Mesendoderm (in vitro differentiated cells): ENCODE measurements at regions not wholly inside any gene's neighbourhood (a gene's known extent, or its start where the extent isn't known, plus 50 kb on each side); places are given as distances from the start of the nearest gene placed in this dataset.
A peak's percentile ranks its signal among the peaks of the same experiment; 100 is the strongest.

Source experiments
- DNase-seq: peaks from one replicate; pipeline ENCODE4 v3.0.0; 2013
- H2AK5ac ChIP-seq: 2 replicates; pipeline ENCODE4 v1.6.1; 2013; ENCODE audit warnings: low read length, inconsistent platforms
- H2BK120ac ChIP-seq: 2 replicates; pipeline ENCODE4 v1.6.1; 2013; ENCODE audit warnings: low read depth, mild to moderate bottlenecking, low read length, moderate library complexity, mixed read lengths
- H2BK15ac ChIP-seq: replicated peaks from 2 replicates; pipeline ENCODE4 v1.6.1; 2013; ENCODE audit warnings: low read depth, mild to moderate bottlenecking, moderate library complexity
- H2BK5ac ChIP-seq: 2 replicates; pipeline ENCODE4 v1.6.1; 2013; ENCODE audit warnings: low read length, inconsistent platforms
- H3K18ac ChIP-seq: 2 replicates; pipeline ENCODE4 v1.6.1; 2013; ENCODE audit warnings: mild to moderate bottlenecking, low read length, mixed read lengths
- H3K23ac ChIP-seq: one replicate; pipeline ENCODE4 v1.6.1; 2013; ENCODE audit warnings: low read length
- H3K27ac ChIP-seq: 2 replicates; pipeline ENCODE4 v1.5.1; 2013; ENCODE audit warnings: low read depth, mild to moderate bottlenecking, inconsistent platforms, low read length, moderate library complexity
- H3K27me3 ChIP-seq: 2 replicates; pipeline ENCODE4 v1.6.1; 2013; ENCODE audit warnings: low read length, control low read depth, mild to moderate bottlenecking, inconsistent platforms; ENCODE audit not compliant: insufficient read depth, poor library complexity
- H3K36me3 ChIP-seq: 2 replicates; pipeline ENCODE4 v1.6.1; 2013; ENCODE audit warnings: low read length, inconsistent platforms; ENCODE audit not compliant: control insufficient read depth, insufficient read depth
- H3K4ac ChIP-seq: one replicate; pipeline ENCODE4 v1.6.1; 2013; ENCODE audit warnings: low read depth, mild to moderate bottlenecking, low read length, moderate library complexity
- H3K4me1 ChIP-seq: 2 replicates; pipeline ENCODE4 v1.6.1; 2013; ENCODE audit warnings: low read depth, low read length, inconsistent platforms; ENCODE audit not compliant: control insufficient read depth
- H3K4me2 ChIP-seq: 2 replicates; pipeline ENCODE4 v1.6.1; 2013; ENCODE audit warnings: low read length
- H3K4me3 ChIP-seq: 2 replicates; pipeline ENCODE4 v1.5.1; 2013; ENCODE audit warnings: mild to moderate bottlenecking, low read length
- H3K56ac ChIP-seq: one replicate; pipeline ENCODE4 v1.6.1; 2013; ENCODE audit warnings: low read length
- H3K79me1 ChIP-seq: 2 replicates; pipeline ENCODE4 v1.6.1; 2013; ENCODE audit warnings: low read length, inconsistent platforms
- H3K79me2 ChIP-seq: 2 replicates; pipeline ENCODE4 v1.6.1; 2013; ENCODE audit warnings: mild to moderate bottlenecking, low read length; ENCODE audit not compliant: control insufficient read depth, insufficient read depth
- H3K9ac ChIP-seq: 2 replicates; pipeline ENCODE4 v1.6.1; 2013; ENCODE audit warnings: low read length, inconsistent platforms
- H4K5ac ChIP-seq: one replicate; pipeline ENCODE4 v1.6.1; 2013; ENCODE audit warnings: low read length
- H4K8ac ChIP-seq: one replicate; pipeline ENCODE4 v1.6.1; 2013; ENCODE audit warnings: low read depth, mild to moderate bottlenecking, control low read depth, low read length, moderate library complexity
- WGBS: extraction: QIAGEN DNeasy Blood & Tissue Kit; methylation state at CpG from one replicate; pipeline ENCODE4 v1.1.7; 2013; ENCODE audit warnings: low lambda C conversion rate, missing lambda C conversion rate; ENCODE audit not compliant: insufficient coverage; ENCODE audit errors: extremely low coverage; 5-methylcytosine and 5-hydroxymethylcytosine counted together

DNA sequence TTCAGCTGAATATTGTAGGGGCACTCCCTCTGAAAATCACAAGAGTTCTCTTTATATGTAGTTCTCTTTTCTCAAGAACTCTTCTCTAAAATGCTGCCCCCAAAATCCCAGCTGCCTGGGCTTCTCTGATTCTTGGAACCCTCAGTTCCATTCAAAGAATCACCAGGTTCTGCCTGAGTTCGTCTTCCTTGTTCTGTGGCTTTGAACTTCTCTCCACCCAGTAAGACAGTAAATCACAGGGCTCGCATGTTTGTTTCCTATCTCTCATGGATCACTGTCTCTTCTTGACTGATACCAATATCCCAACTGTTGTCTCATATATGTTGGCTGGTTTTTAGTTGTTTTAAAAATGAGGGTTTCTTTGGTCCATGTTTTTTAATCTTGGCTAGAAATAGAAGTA, 359.5 kb upstream of the CBLB start:
- Histone ChIP-seq H3K79me2 (no peaks in the 10 kb centered on the region), H3K23ac (no peak overlapping the region), H3K27me3 (no peaks in the 10 kb centered on the region), H3K9ac (no peak overlapping the region), H3K4me2 (no peak overlapping the region), H3K27ac (no peak overlapping the region), H3K18ac (no peak overlapping the region), H3K4ac (no peak overlapping the region), H3K79me1 (no peaks in the 10 kb centered on the region), H3K4me3 (no peak overlapping the region), H2BK120ac (no peak overlapping the region), H3K56ac (no peak overlapping the region), H3K4me1 (no peaks in the 10 kb centered on the region), H3K36me3 (no peaks in the 10 kb centered on the region), H2BK15ac (no peak overlapping the region), H2AK5ac (no peak overlapping the region), H2BK5ac (no peak overlapping the region), H4K5ac (no peak overlapping the region), H4K8ac (no peak overlapping the region)
- no peak for DNase-seq
- WGBS = no CpG with 5 or more reads among the region's 2 CpGs

DNA sequence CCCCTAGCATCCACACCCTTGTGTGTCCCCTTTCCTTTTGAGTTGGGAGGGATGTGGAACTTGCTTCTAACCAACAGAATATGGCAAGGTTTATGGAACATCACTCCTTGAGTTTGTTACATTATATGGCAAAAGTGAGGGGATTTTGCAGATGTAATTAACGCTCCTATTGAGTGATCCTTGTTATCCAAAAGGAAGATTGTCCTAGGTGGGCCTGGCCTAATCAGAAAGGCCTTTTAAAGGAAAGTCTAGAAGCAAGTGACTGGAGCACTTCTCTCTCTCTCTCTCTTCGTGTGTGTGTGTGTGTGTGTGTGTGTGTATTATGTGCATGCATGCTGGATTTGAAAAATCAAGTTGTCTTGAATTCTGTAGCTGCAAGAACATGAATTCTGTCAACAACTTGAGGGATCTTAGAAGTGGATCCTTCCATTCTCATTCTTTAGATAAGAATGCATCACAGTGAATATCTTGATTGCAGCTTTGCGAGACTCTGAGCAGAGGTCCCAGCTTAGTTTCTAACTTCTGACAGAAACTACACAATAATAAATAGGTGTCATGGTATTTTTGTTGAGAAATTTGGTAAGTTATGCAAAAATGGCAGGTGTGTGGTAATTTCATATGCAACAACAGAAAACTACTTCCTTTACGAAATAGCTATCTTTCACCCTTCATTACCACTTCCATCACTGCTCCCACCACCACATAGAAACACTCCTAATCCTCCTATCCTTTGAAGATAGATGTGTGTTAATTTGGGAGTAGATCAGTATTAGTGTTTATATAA, 360.9 kb upstream of the CBLB start:
- Histone ChIP-seq H2BK120ac (no peak overlapping the region), H3K4ac (no peak overlapping the region), H3K4me2 (no peak overlapping the region), H3K4me3 (no peak overlapping the region), H2AK5ac (no peak overlapping the region), H3K23ac (no peak overlapping the region), H3K9ac (no peak overlapping the region), H3K27me3 (no peaks in the 10 kb centered on the region), H2BK5ac (no peak overlapping the region), H2BK15ac (no peak overlapping the region), H3K4me1 (no peaks in the 10 kb centered on the region), H3K36me3 (no peaks in the 10 kb centered on the region), H4K8ac (no peak overlapping the region), H3K18ac (no peak overlapping the region), H4K5ac (no peak overlapping the region), H3K79me2 (no peaks in the 10 kb centered on the region), H3K79me1 (no peaks in the 10 kb centered on the region), H3K56ac (no peak overlapping the region), H3K27ac (no peak overlapping the region)
- WGBS = no CpG with 5 or more reads among the region's 4 CpGs
- DNase-seq = no peak

- H3K27ac ChIP-seq = no peak overlapping the region
- no peaks in the 10 kb centered on the region for H3K27me3 ChIP-seq
- H2BK15ac ChIP-seq = no peak overlapping the region
- H3K23ac ChIP-seq = no peak overlapping the region
- no peak overlapping the region for H3K9ac ChIP-seq
- no peaks in the 10 kb centered on the region for H3K79me2 ChIP-seq
- H2BK5ac ChIP-seq = no peak overlapping the region
- no peak overlapping the region for H3K4me3 ChIP-seq
- no peak overlapping the region for H3K18ac ChIP-seq
- no peaks in the 10 kb centered on the region for H3K36me3 ChIP-seq
- no peak overlapping the region for H4K8ac ChIP-seq
- no peak overlapping the region for H3K4me2 ChIP-seq
- no peak overlapping the region for H2BK120ac ChIP-seq
- no peaks in the 10 kb centered on the region for H3K4me1 ChIP-seq
- H2AK5ac ChIP-seq = no peak overlapping the region
- WGBS = no CpG with 5 or more reads among the region's 1 CpG
- H4K5ac ChIP-seq = no peak overlapping the region
- H3K56ac ChIP-seq = no peak overlapping the region
- no peak overlapping the region for H3K4ac ChIP-seq
- H3K79me1 ChIP-seq = no peaks in the 10 kb centered on the region
- DNase-seq = no peak
Observed at GRCh38 chr3:106231086-106231485, 362.3 kb upstream of the CBLB start.

- H3K56ac ChIP-seq = no peak overlapping the region
- no peaks in the 10 kb centered on the region for H3K79me1 ChIP-seq
- H3K36me3 ChIP-seq = no peaks in the 10 kb centered on the region
- DNase-seq = no peak
- no peak overlapping the region for H3K27ac ChIP-seq
- no peak overlapping the region for H3K23ac ChIP-seq
- no peak overlapping the region for H2BK15ac ChIP-seq
- H3K4me3 ChIP-seq = no peak overlapping the region
- H3K4me2 ChIP-seq = no peak overlapping the region
- H3K4ac ChIP-seq = no peak overlapping the region
- H3K9ac ChIP-seq = no peak overlapping the region
- no peaks in the 10 kb centered on the region for H3K4me1 ChIP-seq
- H3K18ac ChIP-seq = no peak overlapping the region
- no peak overlapping the region for H4K8ac ChIP-seq
- H4K5ac ChIP-seq = no peak overlapping the region
- H2BK120ac ChIP-seq = no peak overlapping the region
- no peaks in the 10 kb centered on the region for H3K27me3 ChIP-seq
- no peak overlapping the region for H2AK5ac ChIP-seq
- H2BK5ac ChIP-seq = no peak overlapping the region
- H3K79me2 ChIP-seq = no peaks in the 10 kb centered on the region
Observed at GRCh38 chr3:106232956-106233355, 364.1 kb upstream of the CBLB start.

GRCh38 chr3:106239195-106239697, 370.4 kb upstream of the CBLB start:
- Histone ChIP-seq H3K4me3 (no peak overlapping the region), H3K4me2 (no peak overlapping the region), H2BK15ac (no peak overlapping the region), H3K79me1 (no peaks in the 10 kb centered on the region), H3K56ac (no peak overlapping the region), H3K27ac (no peak overlapping the region), H2AK5ac (no peak overlapping the region), H2BK120ac (no peak overlapping the region), H3K4me1 (no peaks in the 10 kb centered on the region), H3K36me3 (no peaks in the 10 kb centered on the region), H3K18ac (no peak overlapping the region), H3K27me3 (no peaks in the 10 kb centered on the region), H2BK5ac (no peak overlapping the region), H3K9ac (no peak overlapping the region), H3K23ac (no peak overlapping the region), H4K5ac (no peak overlapping the region), H4K8ac (no peak overlapping the region), H3K79me2 (no peaks in the 10 kb centered on the region), H3K4ac (no peak overlapping the region)
- no CpG with 5 or more reads among the region's 2 CpGs for WGBS
- no peak for DNase-seq

DNA sequence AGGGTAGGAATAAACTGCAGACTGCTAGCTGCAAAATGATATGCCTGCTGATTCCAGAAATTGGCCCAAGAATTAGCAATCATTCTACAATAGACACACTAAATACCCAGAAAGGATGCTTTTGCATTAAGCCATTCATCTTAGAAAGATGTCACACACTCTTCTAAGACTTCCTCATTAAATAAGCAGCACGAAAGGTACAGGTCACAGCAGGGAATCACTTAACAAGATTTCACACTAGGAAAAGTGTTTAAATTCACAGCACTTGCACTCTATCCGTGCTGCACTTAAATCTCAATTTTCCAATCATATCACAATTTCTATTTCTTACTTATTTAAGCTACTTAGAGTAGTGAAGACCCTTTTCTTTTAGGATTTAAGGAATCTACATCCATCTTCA, 372.8 kb upstream of the CBLB start:
- Histone ChIP-seq H3K27me3 (no peaks in the 10 kb centered on the region), H3K18ac (no peak overlapping the region), H3K56ac (no peak overlapping the region), H3K79me2 (no peaks in the 10 kb centered on the region), H3K4ac (no peak overlapping the region), H3K36me3 (no peaks in the 10 kb centered on the region), H3K79me1 (no peaks in the 10 kb centered on the region), H3K23ac (no peak overlapping the region), H2BK15ac (no peak overlapping the region), H2AK5ac (no peak overlapping the region), H3K4me3 (no peak overlapping the region), H3K4me2 (no peak overlapping the region), H3K27ac (no peak overlapping the region), H3K4me1 (peaks cover 3% of the 10 kb centered on the region), H2BK120ac (no peak overlapping the region), H4K8ac (no peak overlapping the region), H4K5ac (no peak overlapping the region), H3K9ac (no peak overlapping the region), H2BK5ac (no peak overlapping the region)
- WGBS = 100% methylated on average over 1 of the region's 2 CpGs
- peak; percentile 6 for DNase-seq
